Upper lobe of left lung (tissue), 4 donors: ENCODE measurements at regions not wholly inside any gene's neighbourhood (a gene's known extent, or its start where the extent isn't known, plus 50 kb on each side); places are given as distances from the start of the nearest gene placed in this dataset.

ENCODE experiments used
- POLR2A ChIP-seq, 4 donors: fragments of 450-650 bp; IDR thresholded peaks; one replicate each; pipeline ENCODE4 v1.5.1; 2016 to 2017; ENCODE audit warnings: antibody characterized with exemption in 4 of 4, mild to moderate bottlenecking in 2 of 4
- POLR2AphosphoS5 ChIP-seq, 2 donors: sonication (generic); formaldehyde crosslinking; IDR thresholded peaks; one replicate each; pipeline ENCODE4 v1.5.1; 2017; ENCODE audit warnings: antibody characterized with exemption in 2 of 2
- TF ChIP-seq, protein P1 (sequence below), 6 experiments: fragments of 450-650 bp in 4 of 6; fragments of 200-600 bp in 2 of 6; sonication (generic) in 2 of 6; IDR thresholded peaks; one replicate each; pipeline ENCODE4 v1.5.1; 2016 to 2019; ENCODE audit warnings: antibody characterized with exemption in 6 of 6

GRCh38 chr1:25082995-25083394 lies 149.3 kb downstream of the SYF2 start:
- TF ChIP-seq, protein P1, sequence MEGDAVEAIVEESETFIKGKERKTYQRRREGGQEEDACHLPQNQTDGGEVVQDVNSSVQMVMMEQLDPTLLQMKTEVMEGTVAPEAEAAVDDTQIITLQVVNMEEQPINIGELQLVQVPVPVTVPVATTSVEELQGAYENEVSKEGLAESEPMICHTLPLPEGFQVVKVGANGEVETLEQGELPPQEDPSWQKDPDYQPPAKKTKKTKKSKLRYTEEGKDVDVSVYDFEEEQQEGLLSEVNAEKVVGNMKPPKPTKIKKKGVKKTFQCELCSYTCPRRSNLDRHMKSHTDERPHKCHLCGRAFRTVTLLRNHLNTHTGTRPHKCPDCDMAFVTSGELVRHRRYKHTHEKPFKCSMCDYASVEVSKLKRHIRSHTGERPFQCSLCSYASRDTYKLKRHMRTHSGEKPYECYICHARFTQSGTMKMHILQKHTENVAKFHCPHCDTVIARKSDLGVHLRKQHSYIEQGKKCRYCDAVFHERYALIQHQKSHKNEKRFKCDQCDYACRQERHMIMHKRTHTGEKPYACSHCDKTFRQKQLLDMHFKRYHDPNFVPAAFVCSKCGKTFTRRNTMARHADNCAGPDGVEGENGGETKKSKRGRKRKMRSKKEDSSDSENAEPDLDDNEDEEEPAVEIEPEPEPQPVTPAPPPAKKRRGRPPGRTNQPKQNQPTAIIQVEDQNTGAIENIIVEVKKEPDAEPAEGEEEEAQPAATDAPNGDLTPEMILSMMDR (IDR thresholded peaks at IDR 0.05): no peak
- TF ChIP-seq POLR2A (IDR thresholded peaks at IDR 0.05) (no peak), POLR2AphosphoS5 (IDR thresholded peaks at IDR 0.05) (no peak)
